CD4-positive, alpha-beta T cell (primary cell): ENCODE measurements at regions not wholly inside any gene's neighbourhood (a gene's known extent, or its start where the extent isn't known, plus 50 kb on each side); places are given as distances from the start of the nearest gene placed in this dataset.

Experiments used
- ATAC-seq: fragments of 200-7000 bp; cut with Tn5 transposase; one replicate; pipeline ENCODE4 v1.10.0; 2022; ENCODE audit warnings: mild to moderate bottlenecking; ENCODE audit not compliant: poor library complexity
- CTCF ChIA-PET: fragments of 350-600 bp; sonication (Branson Sonifier 250); formaldehyde crosslinking; loops from one replicate; lab custom pipeline; 2021; ENCODE audit warnings: antibody characterized with exemption, inconsistent platforms; lab: Charles Lee
- POLR2A ChIA-PET: fragments of 350-600 bp; sonication (Branson Sonifier 250); formaldehyde crosslinking; loops from one replicate; lab custom pipeline; 2021; ENCODE audit warnings: antibody characterized with exemption, inconsistent platforms; lab: Charles Lee
- DNase-seq, 14 experiments: peaks; one replicate each; pipeline ENCODE4 v3.0.0-alpha.2; 2013 to 2020; ENCODE audit warnings: mixed read lengths in 2 of 14
- H3K27ac ChIP-seq, 2 donors: one replicate each; pipeline versions ENCODE4 v1.5.1 to v1.7.0; 2013; ENCODE audit warnings: low read length in 2 of 2, low read depth in 1 of 2, mild to moderate bottlenecking in 1 of 2
- H3K27me3 ChIP-seq, 2 experiments: 1 replicate in 1 of 2; 2 replicates in 1 of 2; pipeline versions ENCODE4 v1.6.1 to v1.7.0; 2013; ENCODE audit warnings: low read length in 2 of 2, control low read depth in 1 of 2, mild to moderate bottlenecking in 1 of 2, moderate library complexity in 1 of 2; ENCODE audit not compliant: insufficient read depth in 2 of 2, control insufficient read depth in 1 of 2
- H3K36me3 ChIP-seq: one replicate; pipeline ENCODE4 v1.6.1; 2013; ENCODE audit warnings: low read length, control low read depth; ENCODE audit not compliant: insufficient read depth
- H3K4me1 ChIP-seq: one replicate; pipeline ENCODE4 v1.6.1; 2013; ENCODE audit warnings: low read length, control low read depth; ENCODE audit not compliant: insufficient read depth
- H3K4me3 ChIP-seq: one replicate; pipeline ENCODE4 v1.5.1; 2013; ENCODE audit warnings: mild to moderate bottlenecking, low read length, moderate library complexity
- H3K9me3 ChIP-seq, 2 experiments: 1 replicate in 1 of 2; 2 replicates in 1 of 2; pipeline versions ENCODE4 v1.6.1 to v1.7.0; 2013; ENCODE audit warnings: low read length in 2 of 2, mild to moderate bottlenecking in 2 of 2, control low read depth in 1 of 2, moderate library complexity in 1 of 2; ENCODE audit not compliant: control insufficient read depth in 1 of 2, insufficient read depth in 1 of 2
- H3K27ac Mint-ChIP-seq: one replicate; pipeline ENCODE4 v1.8.0; 2020; ENCODE audit warnings: mixed read lengths
- H3K27me3 Mint-ChIP-seq: one replicate; pipeline ENCODE4 v1.8.0; 2021; ENCODE audit warnings: mixed read lengths
- H3K36me3 Mint-ChIP-seq: one replicate; pipeline ENCODE4 v1.8.0; 2021; ENCODE audit warnings: low read depth, mixed read lengths
- H3K4me1 Mint-ChIP-seq: one replicate; pipeline ENCODE4 v1.8.0; 2021; ENCODE audit warnings: low read depth, mixed read lengths
- H3K4me3 Mint-ChIP-seq: one replicate; pipeline ENCODE4 v1.8.0; 2020; ENCODE audit warnings: mild to moderate bottlenecking, mixed read lengths
- H3K9me3 Mint-ChIP-seq: one replicate; pipeline ENCODE4 v1.8.0; 2020; ENCODE audit warnings: mixed read lengths
- intact Hi-C, 2 experiments: fragments of 100-400 bp; cut with DNase I in 1 of 2; cut with micrococcal nuclease in 1 of 2; formaldehyde crosslinking; loops; one replicate each; pipeline versions ENCODE4 v1.15.1 to v1.9.0; 2023 to 2025; cut with DNase I, micrococcal nuclease
- TF ChIP-seq, protein P1 (sequence below): fragments of 200-600 bp; IDR thresholded peaks from one replicate; pipeline ENCODE4 v1.8.0; 2022; ENCODE audit warnings: antibody characterized with exemption, mild to moderate bottlenecking

- ATAC-seq (no peak), DNase-seq (no peak)
- POLR2A ChIA-PET: no interaction called here
- Mint-ChIP-seq H3K4me1 (no peaks in the 10 kb centered on the region), H3K9me3 (peaks cover 2% of the 10 kb centered on the region), H3K27me3 (no peaks in the 10 kb centered on the region), H3K27ac (no peak overlapping the region), H3K4me3 (no peak overlapping the region), H3K36me3 (no peaks in the 10 kb centered on the region)
- Histone ChIP-seq H3K4me3 (no peak overlapping the region), H3K4me1 (no peaks in the 10 kb centered on the region), H3K36me3 (no peaks in the 10 kb centered on the region), H3K9me3 (no peaks in the 10 kb centered on the region), H3K27me3 (no peaks in the 10 kb centered on the region), H3K27ac (no peak overlapping the region)
- CTCF ChIA-PET: no interaction called here
- TF ChIP-seq, protein P1, sequence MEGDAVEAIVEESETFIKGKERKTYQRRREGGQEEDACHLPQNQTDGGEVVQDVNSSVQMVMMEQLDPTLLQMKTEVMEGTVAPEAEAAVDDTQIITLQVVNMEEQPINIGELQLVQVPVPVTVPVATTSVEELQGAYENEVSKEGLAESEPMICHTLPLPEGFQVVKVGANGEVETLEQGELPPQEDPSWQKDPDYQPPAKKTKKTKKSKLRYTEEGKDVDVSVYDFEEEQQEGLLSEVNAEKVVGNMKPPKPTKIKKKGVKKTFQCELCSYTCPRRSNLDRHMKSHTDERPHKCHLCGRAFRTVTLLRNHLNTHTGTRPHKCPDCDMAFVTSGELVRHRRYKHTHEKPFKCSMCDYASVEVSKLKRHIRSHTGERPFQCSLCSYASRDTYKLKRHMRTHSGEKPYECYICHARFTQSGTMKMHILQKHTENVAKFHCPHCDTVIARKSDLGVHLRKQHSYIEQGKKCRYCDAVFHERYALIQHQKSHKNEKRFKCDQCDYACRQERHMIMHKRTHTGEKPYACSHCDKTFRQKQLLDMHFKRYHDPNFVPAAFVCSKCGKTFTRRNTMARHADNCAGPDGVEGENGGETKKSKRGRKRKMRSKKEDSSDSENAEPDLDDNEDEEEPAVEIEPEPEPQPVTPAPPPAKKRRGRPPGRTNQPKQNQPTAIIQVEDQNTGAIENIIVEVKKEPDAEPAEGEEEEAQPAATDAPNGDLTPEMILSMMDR: no peak
- intact Hi-C loops: no loop called here
Measured at GRCh38 chr9:118401546-118401945, 697.3 kb downstream of the TLR4 start.

DNA sequence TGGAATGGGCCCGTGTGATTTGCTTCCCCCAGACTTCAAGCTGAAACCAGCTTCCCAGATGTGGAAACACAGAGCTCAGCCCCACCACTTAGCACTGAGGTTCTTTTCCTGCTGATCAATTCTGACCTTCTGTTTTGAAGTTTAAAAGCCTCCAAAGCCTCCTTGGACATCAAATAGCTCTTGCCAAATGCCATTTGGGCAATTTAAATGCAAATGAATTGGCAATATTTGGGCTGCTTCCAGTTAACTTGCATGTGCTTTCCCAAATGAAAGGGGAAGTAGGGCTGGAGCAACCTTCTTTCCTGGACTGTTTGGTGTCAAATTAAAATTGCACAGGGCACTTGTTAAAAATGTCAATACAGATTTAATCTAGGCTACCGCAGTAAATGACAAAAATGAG, 710.5 kb downstream of the TLR4 start:
- no peaks in the 10 kb centered on the region for H3K27me3 ChIP-seq
- H3K27ac ChIP-seq: no peak overlapping the region
- TF ChIP-seq, protein P1: no peak
- ChIA-PET POLR2A (no interaction called here), CTCF (no interaction called here)
- no peaks in the 10 kb centered on the region for H3K4me1 ChIP-seq
- H3K36me3 ChIP-seq: no peaks in the 10 kb centered on the region
- H3K4me1 Mint-ChIP-seq: no peaks in the 10 kb centered on the region
- H3K9me3 Mint-ChIP-seq: no peaks in the 10 kb centered on the region
- H3K27me3 Mint-ChIP-seq: no peaks in the 10 kb centered on the region
- H3K27ac Mint-ChIP-seq: no peak overlapping the region
- no peak for ATAC-seq
- no peaks in the 10 kb centered on the region for H3K36me3 Mint-ChIP-seq
- intact Hi-C loops: no loop called here
- H3K4me3 Mint-ChIP-seq: no peak overlapping the region
- H3K4me3 ChIP-seq: no peak overlapping the region
- no peak for DNase-seq
- peaks cover 0 to 5% of the 10 kb centered on the region in 2 experiments for H3K9me3 ChIP-seq

GRCh38 chr9:118418887-118419565, 714.8 kb downstream of the TLR4 start:
- no peaks in the 10 kb centered on the region for H3K36me3 ChIP-seq
- H3K36me3 Mint-ChIP-seq: no peaks in the 10 kb centered on the region
- POLR2A ChIA-PET: no interaction called here
- no peaks in the 10 kb centered on the region for H3K4me1 ChIP-seq
- H3K27ac ChIP-seq: no peak overlapping the region
- no peaks in the 10 kb centered on the region for H3K4me1 Mint-ChIP-seq
- TF ChIP-seq, protein P1: no peak
- no peak overlapping the region for H3K27ac Mint-ChIP-seq
- H3K9me3 ChIP-seq: peaks cover 0 to under 1% of the 10 kb centered on the region in 2 experiments
- intact Hi-C loops: no loop called here
- no peaks in the 10 kb centered on the region for H3K9me3 Mint-ChIP-seq
- DNase-seq (no peak), ATAC-seq (no peak)
- CTCF ChIA-PET: no interaction called here
- H3K27me3 Mint-ChIP-seq: no peaks in the 10 kb centered on the region
- H3K4me3 ChIP-seq: no peak overlapping the region
- no peak overlapping the region for H3K4me3 Mint-ChIP-seq
- H3K27me3 ChIP-seq: no peaks in the 10 kb centered on the region
